ENCODE measurements at regions not wholly inside any gene's neighbourhood (a gene's known extent, or its start where the extent isn't known, plus 50 kb on each side); places are given as distances from the start of the nearest gene placed in this dataset.

- DNase-seq, result no peak
- ChIA-PET CTCF (no interaction called here), POLR2A (no interaction called here)
- Mint-ChIP-seq H3K4me1 (no peaks in the 10 kb centered on the region), H3K27me3 (no peaks in the 10 kb centered on the region), H3K4me3 (no peak overlapping the region), H3K9me3 (no peaks in the 10 kb centered on the region), H3K27ac (no peak overlapping the region), H3K36me3 (ENCODE audit: low read depth) (no peaks in the 10 kb centered on the region)
- ATAC-seq (ENCODE audit: low read depth), result no peak
- intact Hi-C loops (cut with micrococcal nuclease), result no loop called here
- TF ChIP-seq CTCF (IDR thresholded peaks at IDR 0.05), result no peak
Observed at GRCh38 chr1:164086832-164087231, 472.2 kb upstream of the PBX1 start.

GRCh38 chr1:164087906-164088453 lies 471.0 kb upstream of the PBX1 start:
- Mint-ChIP-seq H3K4me3 (no peak overlapping the region), H3K9me3 (no peaks in the 10 kb centered on the region), H3K27me3 (no peaks in the 10 kb centered on the region), H3K4me1 (no peaks in the 10 kb centered on the region), H3K27ac (no peak overlapping the region), H3K36me3 (ENCODE audit: low read depth) (no peaks in the 10 kb centered on the region)
- no peak for ATAC-seq (ENCODE audit: low read depth)
- intact Hi-C loops (cut with micrococcal nuclease), result no loop called here
- TF ChIP-seq CTCF (IDR thresholded peaks at IDR 0.05), result no peak
- POLR2A ChIA-PET, result no interaction called here
- no peak for DNase-seq
- CTCF ChIA-PET, result no interaction called here

- Mint-ChIP-seq H3K27me3 (no peaks in the 10 kb centered on the region), H3K9me3 (peaks cover 5% of the 10 kb centered on the region), H3K27ac (no peak overlapping the region), H3K4me1 (no peaks in the 10 kb centered on the region), H3K4me3 (no peak overlapping the region), H3K36me3 (ENCODE audit: low read depth) (no peaks in the 10 kb centered on the region)
- ChIA-PET POLR2A (no interaction called here), CTCF (no interaction called here)
- DNase-seq (no peak), ATAC-seq (ENCODE audit: low read depth) (no peak)
- no peak for TF ChIP-seq CTCF (IDR thresholded peaks at IDR 0.05)
- intact Hi-C loops (cut with micrococcal nuclease), result no loop called here
Observed at GRCh38 chr1:164092603-164093353, 466.2 kb upstream of the PBX1 start.

GRCh38 chr1:164093543-164093942 lies 465.4 kb upstream of the PBX1 start:
- intact Hi-C loops (cut with micrococcal nuclease), result no loop called here
- H3K27me3 Mint-ChIP-seq, result no peaks in the 10 kb centered on the region

GRCh38 chr1:164101802-164102201 lies 457.2 kb upstream of the PBX1 start:
- H3K9me3 Mint-ChIP-seq, result peaks cover 2% of the 10 kb centered on the region
- no peaks in the 10 kb centered on the region for H3K4me1 Mint-ChIP-seq
- H3K27ac Mint-ChIP-seq, result no peak overlapping the region
- H3K27me3 Mint-ChIP-seq, result no peaks in the 10 kb centered on the region
- POLR2A ChIA-PET, result no interaction called here
- CTCF ChIA-PET, result no interaction called here
- no peak overlapping the region for H3K4me3 Mint-ChIP-seq
- no peak for TF ChIP-seq CTCF (IDR thresholded peaks at IDR 0.05)
- DNase-seq (no peak), ATAC-seq (ENCODE audit: low read depth) (no peak)
- H3K36me3 Mint-ChIP-seq (ENCODE audit: low read depth), result no peaks in the 10 kb centered on the region
- intact Hi-C loops (cut with micrococcal nuclease), result no loop called here

More at GRCh38 chr1:164093543-164093942, 465.4 kb upstream of the PBX1 start:
- ATAC-seq (ENCODE audit: low read depth), result no peak
- Mint-ChIP-seq H3K9me3 (peaks cover 5% of the 10 kb centered on the region), H3K36me3 (ENCODE audit: low read depth) (no peaks in the 10 kb centered on the region), H3K4me3 (no peak overlapping the region), H3K4me1 (no peaks in the 10 kb centered on the region), H3K27ac (no peak overlapping the region)
- ChIA-PET CTCF (no interaction called here), POLR2A (no interaction called here)
- no peak for TF ChIP-seq CTCF (IDR thresholded peaks at IDR 0.05)
- no peak for DNase-seq

Measured in activated B cell treated with CpG ODN at 0.5 μM for 24 hours (primary cell).